Panc1 (cell line): ENCODE measurements at regions not wholly inside any gene's neighbourhood (a gene's known extent, or its start where the extent isn't known, plus 50 kb on each side); places are given as distances from the start of the nearest gene placed in this dataset.

ENCODE experiments used
- ATAC-seq: fragments of 200-7000 bp; cut with Tn5 transposase; 2 replicates; pipeline ENCODE4 v1.9.1; 2020; ENCODE audit warnings: mild to moderate bottlenecking, moderate library complexity
- BruUV-seq: library from RNA; stranded (reverse); fragments of 400-500 nt; replicated peaks from 2 replicates; lab custom pipeline; 2021; lab: Mats Ljungman, UMichigan
- CTCF ChIA-PET: fragments of 300-600 bp; sonication (Branson Sonifier 250); formaldehyde crosslinking; loops from one replicate; lab custom pipeline; 2022; ENCODE audit warnings: antibody characterized with exemption; lab: Charles Lee
- POLR2A ChIA-PET: fragments of 300-600 bp; sonication (Branson Sonifier 250); formaldehyde crosslinking; loops from one replicate; lab custom pipeline; 2022; ENCODE audit warnings: antibody characterized with exemption; lab: Charles Lee
- DNase-seq: peaks from one replicate; pipeline ENCODE4 v3.0.0-alpha.2; 2010; ENCODE audit warnings: low read depth, low spot score
- H3K27ac ChIP-seq: 2 replicates; pipeline ENCODE4 v1.5.1; 2011; ENCODE audit warnings: mild to moderate bottlenecking, low read length, inconsistent platforms
- H3K27me3 ChIP-seq: fragments of 200-500 bp; sonication (Bioruptor generic); 2 replicates; pipeline ENCODE4 v1.6.0; 2014; ENCODE audit warnings: low read length, inconsistent platforms; ENCODE audit not compliant: control insufficient read depth, insufficient read depth
- H3K36me3 ChIP-seq: fragments of 200-500 bp; sonication (Bioruptor generic); 2 replicates; pipeline ENCODE4 v1.5.1; 2014; ENCODE audit warnings: inconsistent platforms, mild to moderate bottlenecking, low read length, moderate library complexity; ENCODE audit not compliant: control insufficient read depth, insufficient read depth
- H3K4me1 ChIP-seq: 2 replicates; pipeline ENCODE4 v1.5.1; 2011; ENCODE audit warnings: inconsistent platforms, mild to moderate bottlenecking, low read length, moderate library complexity; ENCODE audit not compliant: control insufficient read depth, insufficient read depth
- H3K4me3 ChIP-seq, 2 experiments: 2 replicates each; pipeline ENCODE4 v1.5.1; 2011 to 2012; ENCODE audit warnings: low read depth in 2 of 2, low read length in 2 of 2, mild to moderate bottlenecking in 2 of 2, inconsistent platforms in 1 of 2, moderate library complexity in 1 of 2
- H3K9me3 ChIP-seq: fragments of 200-500 bp; sonication (Bioruptor generic); 2 replicates; pipeline ENCODE4 v1.5.1; 2014; ENCODE audit warnings: low read depth, mild to moderate bottlenecking, inconsistent platforms, low read length, moderate library complexity; ENCODE audit not compliant: control insufficient read depth, insufficient read depth
- CTCF ChIP-seq: fragments of 450-650 bp; IDR thresholded peaks from 2 replicates; pipeline ENCODE4 v1.5.1; 2017; ENCODE audit warnings: mild to moderate bottlenecking
- POLR2AphosphoS5 ChIP-seq: IDR thresholded peaks from 2 replicates; pipeline ENCODE4 v1.6.1; 2012; ENCODE audit warnings: mild to moderate bottlenecking, low read depth, low read length, moderate library complexity
- SIN3A ChIP-seq: IDR thresholded peaks from 2 replicates; pipeline ENCODE4 v1.6.1; 2012; ENCODE audit warnings: low read depth, mild to moderate bottlenecking, low read length, moderate library complexity, borderline replicate concordance; ENCODE audit not compliant: insufficient read depth
- TCF7L2 ChIP-seq: IDR thresholded peaks from 2 replicates; pipeline ENCODE4 v1.6.1; 2011; ENCODE audit warnings: mild to moderate bottlenecking, low read depth, low read length, inconsistent platforms
- in situ Hi-C: cut with HindIII; loops from 2 replicates; pipeline ENCODE4 v1.10.0; 2016; ENCODE audit warnings: low sequenced_read_pairs, low pct_unique_long_range_greater_than_20kb
- intact Hi-C: fragments of 100-400 bp; cut with micrococcal nuclease; formaldehyde crosslinking; loops from one replicate; pipeline ENCODE4 v1.10.0; 2022; ENCODE audit not compliant: unreplicated experiment
- TF ChIP-seq, protein P1 (sequence below), 2 experiments: IDR thresholded peaks; 2 replicates each; pipeline ENCODE4 v1.6.1; 2011 to 2012; ENCODE audit warnings: low read depth in 2 of 2, control low read depth in 1 of 2, low read length in 1 of 2, mild to moderate bottlenecking in 1 of 2, moderate library complexity in 1 of 2; ENCODE audit not compliant: insufficient read depth in 1 of 2

DNA sequence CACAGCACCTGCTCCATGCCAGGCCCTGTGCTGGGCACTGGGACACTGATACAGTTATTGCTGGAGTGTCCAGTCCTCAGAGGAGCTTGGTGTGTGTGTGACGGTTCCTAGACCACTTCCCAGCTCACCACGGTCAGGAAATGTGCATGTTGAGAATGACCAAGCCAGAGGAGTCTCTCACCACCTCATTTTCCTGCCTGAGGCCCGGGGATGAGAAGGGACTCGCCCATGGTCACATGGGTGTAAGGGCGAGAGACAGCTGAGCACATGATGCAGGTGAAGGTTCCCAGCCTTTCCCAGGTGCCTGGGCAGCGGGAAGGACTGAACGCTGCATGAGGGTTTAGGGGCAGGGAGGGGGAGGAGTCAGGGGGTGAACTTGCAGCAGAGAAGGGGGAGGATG lies 180.9 kb upstream of the TLE3 start:
- Histone ChIP-seq H3K4me1 (no peaks in the 10 kb centered on the region; the same call in 1 of the 2 replicates), H3K4me3 (no peak overlapping the region), H3K27me3 (no peaks in the 10 kb centered on the region), H3K27ac (no peak overlapping the region), H3K9me3 (no peaks in the 10 kb centered on the region), H3K36me3 (no peaks in the 10 kb centered on the region)
- DNase-seq = no peak
- ChIA-PET POLR2A (no interaction called here), CTCF (no interaction called here)
- in situ Hi-C loops (no loop called here), intact Hi-C loops (no loop called here)
- TF ChIP-seq TCF7L2 = no peak
- no TSS peak for BruUV-seq
- peak; percentile 36; the same call in 1 of the 2 replicates for ATAC-seq

GRCh38 chr15:70277556-70277955 lies 179.8 kb upstream of the TLE3 start:
- intact Hi-C loops = no loop called here
- in situ Hi-C loops = no loop called here
- no TSS peak for BruUV-seq
- DNase-seq = no peak
- Histone ChIP-seq H3K4me1 (no peaks in the 10 kb centered on the region; the same call in 1 of the 2 replicates), H3K4me3 (no peak overlapping the region), H3K27me3 (no peaks in the 10 kb centered on the region), H3K36me3 (no peaks in the 10 kb centered on the region), H3K9me3 (no peaks in the 10 kb centered on the region), H3K27ac (no peak overlapping the region)
- no peak for ATAC-seq
- POLR2A ChIA-PET = no interaction called here
- TF ChIP-seq TCF7L2 (no peak), POLR2AphosphoS5 (no peak), CTCF (no peak), SIN3A (no peak)
- TF ChIP-seq, protein P1, sequence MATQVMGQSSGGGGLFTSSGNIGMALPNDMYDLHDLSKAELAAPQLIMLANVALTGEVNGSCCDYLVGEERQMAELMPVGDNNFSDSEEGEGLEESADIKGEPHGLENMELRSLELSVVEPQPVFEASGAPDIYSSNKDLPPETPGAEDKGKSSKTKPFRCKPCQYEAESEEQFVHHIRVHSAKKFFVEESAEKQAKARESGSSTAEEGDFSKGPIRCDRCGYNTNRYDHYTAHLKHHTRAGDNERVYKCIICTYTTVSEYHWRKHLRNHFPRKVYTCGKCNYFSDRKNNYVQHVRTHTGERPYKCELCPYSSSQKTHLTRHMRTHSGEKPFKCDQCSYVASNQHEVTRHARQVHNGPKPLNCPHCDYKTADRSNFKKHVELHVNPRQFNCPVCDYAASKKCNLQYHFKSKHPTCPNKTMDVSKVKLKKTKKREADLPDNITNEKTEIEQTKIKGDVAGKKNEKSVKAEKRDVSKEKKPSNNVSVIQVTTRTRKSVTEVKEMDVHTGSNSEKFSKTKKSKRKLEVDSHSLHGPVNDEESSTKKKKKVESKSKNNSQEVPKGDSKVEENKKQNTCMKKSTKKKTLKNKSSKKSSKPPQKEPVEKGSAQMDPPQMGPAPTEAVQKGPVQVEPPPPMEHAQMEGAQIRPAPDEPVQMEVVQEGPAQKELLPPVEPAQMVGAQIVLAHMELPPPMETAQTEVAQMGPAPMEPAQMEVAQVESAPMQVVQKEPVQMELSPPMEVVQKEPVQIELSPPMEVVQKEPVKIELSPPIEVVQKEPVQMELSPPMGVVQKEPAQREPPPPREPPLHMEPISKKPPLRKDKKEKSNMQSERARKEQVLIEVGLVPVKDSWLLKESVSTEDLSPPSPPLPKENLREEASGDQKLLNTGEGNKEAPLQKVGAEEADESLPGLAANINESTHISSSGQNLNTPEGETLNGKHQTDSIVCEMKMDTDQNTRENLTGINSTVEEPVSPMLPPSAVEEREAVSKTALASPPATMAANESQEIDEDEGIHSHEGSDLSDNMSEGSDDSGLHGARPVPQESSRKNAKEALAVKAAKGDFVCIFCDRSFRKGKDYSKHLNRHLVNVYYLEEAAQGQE (IDR thresholded peaks at IDR 0.05; ENCODE audit: insufficient read depth in 1 of 2, low read depth in 2 of 2, low read length in 1 of 2) = no peak
- CTCF ChIA-PET = no interaction called here

- intact Hi-C loops (no loop called here), in situ Hi-C loops (no loop called here)
- Histone ChIP-seq H3K4me1 (peaks cover 7% of the 10 kb centered on the region), H3K9me3 (no peaks in the 10 kb centered on the region), H3K27ac (no peak overlapping the region), H3K4me3 (no peak overlapping the region), H3K27me3 (no peaks in the 10 kb centered on the region), H3K36me3 (no peaks in the 10 kb centered on the region)
- CTCF ChIA-PET = no interaction called here
- TF ChIP-seq, protein P1 (IDR thresholded peaks at IDR 0.05; ENCODE audit: insufficient read depth in 1 of 2, low read depth in 2 of 2, low read length in 1 of 2) = no peak
- TF ChIP-seq CTCF = no peak
- no peak for TF ChIP-seq POLR2AphosphoS5
- no peak for TF ChIP-seq SIN3A
- no peak for TF ChIP-seq TCF7L2
- ATAC-seq = no peak
- POLR2A ChIA-PET = no interaction called here
- DNase-seq = no peak
- BruUV-seq = no TSS peak
These were observed 178.7 kb upstream of the TLE3 start for GRCh38 chr15:70276401-70276800.
